Endothelial cell of umbilical vein (primary cell): ENCODE measurements at regions not wholly inside any gene's neighbourhood (a gene's known extent, or its start where the extent isn't known, plus 50 kb on each side); places are given as distances from the start of the nearest gene placed in this dataset.

Source experiments
- BruUV-seq: library from RNA; stranded (reverse); fragments of 400-500 nt; replicated peaks from 2 replicates; lab custom pipeline; 2021; lab: Mats Ljungman, UMichigan
- CTCF ChIA-PET: fragments of 300-600, 350-600 bp; sonication (Branson Sonifier 250); formaldehyde crosslinking; loops from one replicate; lab custom pipeline; 2021; ENCODE audit warnings: antibody characterized with exemption, inconsistent platforms; lab: Charles Lee
- POLR2A ChIA-PET: fragments of 300-600, 350-600 bp; sonication (Branson Sonifier 250); formaldehyde crosslinking; loops from one replicate; lab custom pipeline; 2021; ENCODE audit warnings: antibody characterized with exemption, inconsistent platforms; lab: Charles Lee
- DNase-seq: peaks from one replicate; pipeline ENCODE4 v3.0.0-alpha.2; 2011; ENCODE audit warnings: low read depth, low spot score
- FAIRE-seq: peaks from 2 replicates; lab custom pipeline; 2011; peaks lifted over from hg19 to GRCh38; lab: Jason Lieb, UNC
- H2AFZ ChIP-seq: 2 replicates; pipeline ENCODE4 v1.6.0; 2012; ENCODE audit warnings: low read depth, low read length, control low read depth, inconsistent platforms
- H3K27ac ChIP-seq: 2 replicates; pipeline ENCODE4 v1.5.1; 2011; ENCODE audit warnings: low read depth, mild to moderate bottlenecking, control low read depth, low read length, moderate library complexity; ENCODE audit not compliant: insufficient read depth
- H3K27me3 ChIP-seq, 2 experiments: 2 replicates each; pipeline versions ENCODE4 v1.6.0 to v1.6.1; 2011; ENCODE audit warnings: low read length in 2 of 2, mixed read lengths in 1 of 2; ENCODE audit not compliant: control insufficient read depth in 2 of 2, insufficient read depth in 2 of 2
- H3K36me3 ChIP-seq, 2 experiments: 2 replicates in 1 of 2; 3 replicates in 1 of 2; pipeline ENCODE4 v1.5.1; 2011; ENCODE audit warnings: low read length in 2 of 2, mild to moderate bottlenecking in 1 of 2, moderate library complexity in 1 of 2; ENCODE audit not compliant: control insufficient read depth in 2 of 2, insufficient read depth in 2 of 2; ENCODE audit errors: extremely low read depth in 1 of 2
- H3K4me1 ChIP-seq: 3 replicates; pipeline ENCODE4 v1.5.1; 2011; ENCODE audit warnings: mild to moderate bottlenecking, low read length; ENCODE audit not compliant: control insufficient read depth, insufficient read depth; ENCODE audit errors: extremely low read depth
- H3K4me2 ChIP-seq: 2 replicates; pipeline ENCODE4 v1.6.1; 2011; ENCODE audit warnings: low read length, control low read depth, mixed read lengths; ENCODE audit not compliant: insufficient read depth
- H3K4me3 ChIP-seq, 3 experiments: fragments of 200-600 bp in 1 of 3; sonication (generic), shearing (Covaris generic) in 1 of 3; replicated peaks in 1 of 3; 2 replicates each; pipeline ENCODE4 v1.5.1; 2011 to 2016; ENCODE audit warnings: control low read depth in 3 of 3, low read length in 3 of 3, mild to moderate bottlenecking in 2 of 3, inconsistent platforms in 1 of 3, low read depth in 1 of 3, moderate library complexity in 1 of 3; ENCODE audit not compliant: insufficient read depth in 1 of 3
- H3K79me2 ChIP-seq: 2 replicates; pipeline ENCODE4 v1.6.0; 2012; ENCODE audit warnings: low read length, inconsistent platforms; ENCODE audit not compliant: control insufficient read depth, insufficient read depth
- H3K9ac ChIP-seq: replicated peaks from 2 replicates; pipeline ENCODE3; 2011; ENCODE audit warnings: low read length, control low read depth; ENCODE audit not compliant: insufficient read depth; ENCODE audit errors: extremely low read depth
- H3K9me1 ChIP-seq: replicated peaks from 3 replicates; pipeline ENCODE4 v1.6.0; 2011; ENCODE audit warnings: mild to moderate bottlenecking, low read length; ENCODE audit not compliant: control insufficient read depth, insufficient read depth; ENCODE audit errors: extremely low read depth
- H3K9me3 ChIP-seq: replicated peaks from 2 replicates; pipeline ENCODE4 v1.5.1; 2012; ENCODE audit warnings: low read length, inconsistent platforms; ENCODE audit not compliant: control insufficient read depth, insufficient read depth
- H4K20me1 ChIP-seq: replicated peaks from 2 replicates; pipeline ENCODE3; 2011; ENCODE audit warnings: mild to moderate bottlenecking, low read length; ENCODE audit not compliant: control insufficient read depth, insufficient read depth; ENCODE audit errors: extremely low read depth
- EZH2 ChIP-seq: IDR thresholded peaks from 2 replicates; pipeline ENCODE4 v1.6.1; 2012; ENCODE audit warnings: borderline replicate concordance, low read depth, mild to moderate bottlenecking, moderate library complexity, low read length, inconsistent platforms; ENCODE audit not compliant: severe bottlenecking
- FOS ChIP-seq: IDR thresholded peaks from 2 replicates; pipeline ENCODE4 v1.6.1; 2011; ENCODE audit warnings: mild to moderate bottlenecking, low read length, moderate library complexity, borderline replicate concordance; ENCODE audit not compliant: insufficient read depth
- GATA2 ChIP-seq: IDR thresholded peaks from 2 replicates; pipeline ENCODE4 v1.7.0; 2011; ENCODE audit warnings: low read depth, mild to moderate bottlenecking, moderate library complexity, mixed read lengths, low read length; ENCODE audit not compliant: insufficient read length, insufficient read depth
- JUN ChIP-seq: IDR thresholded peaks from 2 replicates; pipeline ENCODE4 v1.6.1; 2011; ENCODE audit warnings: borderline replicate concordance, low read depth; ENCODE audit not compliant: insufficient read length, insufficient read depth
- MAX ChIP-seq: IDR thresholded peaks from 2 replicates; pipeline ENCODE4 v1.6.1; 2011; ENCODE audit not compliant: insufficient read depth, insufficient read length
- MYC ChIP-seq: IDR thresholded peaks from one replicate; pipeline ENCODE4 v1.6.1; 2011; ENCODE audit warnings: mild to moderate bottlenecking, low read depth, low read length
- POLR2A ChIP-seq: IDR thresholded peaks from 2 replicates; pipeline ENCODE4 v1.6.1; 2012; ENCODE audit warnings: low read depth, mild to moderate bottlenecking, control low read depth, low read length
- POLR2AphosphoS5 ChIP-seq: IDR thresholded peaks from 2 replicates; pipeline ENCODE4 v1.6.1; 2012; ENCODE audit warnings: low read depth, mild to moderate bottlenecking, control low read depth, low read length, moderate library complexity; ENCODE audit not compliant: insufficient read depth
- dilution Hi-C: fragments of 300-500 bp; cut with MboI; formaldehyde crosslinking; loops from one replicate; pipeline ENCODE4 v1.15.0; 2019; ENCODE audit warnings: low sequenced_read_pairs; ENCODE audit not compliant: extremely low pct_ligation_motif_present
- intact Hi-C: fragments of 100-400 bp; cut with micrococcal nuclease; formaldehyde crosslinking; loops from one replicate; pipeline ENCODE4 v1.10.0; 2022

- no peak overlapping the region for H2AFZ ChIP-seq
- POLR2A ChIA-PET: no interaction called here
- no peak overlapping the region for H3K27ac ChIP-seq
- H3K27me3 ChIP-seq: no peaks in the 10 kb centered on the region
- DNase-seq (no peak), FAIRE-seq (peak; percentile 12)
- H3K9ac ChIP-seq: no peak overlapping the region
- H3K9me3 ChIP-seq: no peaks in the 10 kb centered on the region
- H3K4me2 ChIP-seq: no peak overlapping the region
- peaks cover 14% of the 10 kb centered on the region for H3K4me1 ChIP-seq
- intact Hi-C loops (no loop called here), dilution Hi-C loops (no loop called here)
- no peaks in the 10 kb centered on the region for H3K9me1 ChIP-seq
- H3K36me3 ChIP-seq: no peaks in the 10 kb centered on the region
- BruUV-seq: no TSS peak
- CTCF ChIA-PET: interaction anchor here (1.2 to 1.6 kb wide), 2 partner anchors 17 to 28 kb away, joined by 3 read pairs; no protein-coding TSS in a partner anchor
- H4K20me1 ChIP-seq: no peaks in the 10 kb centered on the region
- H3K79me2 ChIP-seq: no peaks in the 10 kb centered on the region
- TF ChIP-seq JUN (no peak), POLR2A (no peak), POLR2AphosphoS5 (no peak), MYC (no peak)
- no peak overlapping the region for H3K4me3 ChIP-seq
These were observed 733.8 kb upstream of the ALCAM start for GRCh38 chr3:104632947-104633346.

GRCh38 chr3:104635872-104636580 is 730.7 kb upstream of the ALCAM start:
- Histone ChIP-seq H3K9me3 (no peaks in the 10 kb centered on the region), H3K4me2 (no peak overlapping the region), H3K27me3 (no peaks in the 10 kb centered on the region), H3K79me2 (no peaks in the 10 kb centered on the region), H3K36me3 (no peaks in the 10 kb centered on the region), H3K4me3 (no peak overlapping the region), H2AFZ (no peak overlapping the region), H3K4me1 (no peaks in the 10 kb centered on the region), H3K9me1 (no peaks in the 10 kb centered on the region), H3K27ac (no peak overlapping the region), H3K9ac (no peak overlapping the region), H4K20me1 (no peaks in the 10 kb centered on the region)
- dilution Hi-C loops: no loop called here
- FAIRE-seq: no peak
- no peak for DNase-seq
- intact Hi-C loops: no loop called here
- ChIA-PET POLR2A (no interaction called here), CTCF (no interaction called here)
- no peak for TF ChIP-seq MAX
- no peak for TF ChIP-seq GATA2
- no peak for TF ChIP-seq EZH2
- TF ChIP-seq POLR2A: no peak
- TF ChIP-seq FOS: no peak
- no peak for TF ChIP-seq POLR2AphosphoS5
- BruUV-seq: no TSS peak
